ENCODE measurements at regions not wholly inside any gene's neighbourhood (a gene's known extent, or its start where the extent isn't known, plus 50 kb on each side); places are given as distances from the start of the nearest gene placed in this dataset.

GRCh38 chrX:10070714-10071436 is 85.9 kb upstream of the CLCN4 start:
- no peak overlapping the region for H3K4me3 ChIP-seq
- TF ChIP-seq, protein P1, sequence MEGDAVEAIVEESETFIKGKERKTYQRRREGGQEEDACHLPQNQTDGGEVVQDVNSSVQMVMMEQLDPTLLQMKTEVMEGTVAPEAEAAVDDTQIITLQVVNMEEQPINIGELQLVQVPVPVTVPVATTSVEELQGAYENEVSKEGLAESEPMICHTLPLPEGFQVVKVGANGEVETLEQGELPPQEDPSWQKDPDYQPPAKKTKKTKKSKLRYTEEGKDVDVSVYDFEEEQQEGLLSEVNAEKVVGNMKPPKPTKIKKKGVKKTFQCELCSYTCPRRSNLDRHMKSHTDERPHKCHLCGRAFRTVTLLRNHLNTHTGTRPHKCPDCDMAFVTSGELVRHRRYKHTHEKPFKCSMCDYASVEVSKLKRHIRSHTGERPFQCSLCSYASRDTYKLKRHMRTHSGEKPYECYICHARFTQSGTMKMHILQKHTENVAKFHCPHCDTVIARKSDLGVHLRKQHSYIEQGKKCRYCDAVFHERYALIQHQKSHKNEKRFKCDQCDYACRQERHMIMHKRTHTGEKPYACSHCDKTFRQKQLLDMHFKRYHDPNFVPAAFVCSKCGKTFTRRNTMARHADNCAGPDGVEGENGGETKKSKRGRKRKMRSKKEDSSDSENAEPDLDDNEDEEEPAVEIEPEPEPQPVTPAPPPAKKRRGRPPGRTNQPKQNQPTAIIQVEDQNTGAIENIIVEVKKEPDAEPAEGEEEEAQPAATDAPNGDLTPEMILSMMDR (IDR thresholded peaks at IDR 0.05; ENCODE audit: control extremely low read depth, extremely low read depth): no peak
- H3K9me3 ChIP-seq (ENCODE audit: control insufficient read depth in 4 of 4, insufficient read depth in 3 of 4, low read length in 3 of 4): no peaks in the 10 kb centered on the region
- WGBS, 2 donors: 84 to 89% methylated on average over 7 of the region's 7 CpGs
- H3K27ac ChIP-seq (ENCODE audit: low read depth in 1 of 2, low read length in 1 of 2): no peak overlapping the region
- H3K27me3 ChIP-seq (ENCODE audit: control insufficient read depth in 3 of 3, insufficient read depth in 3 of 3, low read length in 2 of 3): peaks cover 0 to 14% (median 11%) of the 10 kb centered on the region in 3 donors
- DNase-seq (no peak), ATAC-seq (ENCODE audit: insufficient read depth, low FRiP score) (no peak)
- peaks cover 0 to 7% (median 0%) of the 10 kb centered on the region in 5 donors for H3K4me1 ChIP-seq (ENCODE audit: control insufficient read depth in 5 of 5, insufficient read depth in 5 of 5, low read length in 5 of 5)
- H3K36me3 ChIP-seq (ENCODE audit: control insufficient read depth in 4 of 4, insufficient read depth in 4 of 4, low read length in 4 of 4): peaks cover 0 to 10% (median 2%) of the 10 kb centered on the region in 4 donors
- H3K9ac ChIP-seq (ENCODE audit: insufficient read depth in 1 of 2, low read length in 2 of 2): no peak overlapping the region

DNA sequence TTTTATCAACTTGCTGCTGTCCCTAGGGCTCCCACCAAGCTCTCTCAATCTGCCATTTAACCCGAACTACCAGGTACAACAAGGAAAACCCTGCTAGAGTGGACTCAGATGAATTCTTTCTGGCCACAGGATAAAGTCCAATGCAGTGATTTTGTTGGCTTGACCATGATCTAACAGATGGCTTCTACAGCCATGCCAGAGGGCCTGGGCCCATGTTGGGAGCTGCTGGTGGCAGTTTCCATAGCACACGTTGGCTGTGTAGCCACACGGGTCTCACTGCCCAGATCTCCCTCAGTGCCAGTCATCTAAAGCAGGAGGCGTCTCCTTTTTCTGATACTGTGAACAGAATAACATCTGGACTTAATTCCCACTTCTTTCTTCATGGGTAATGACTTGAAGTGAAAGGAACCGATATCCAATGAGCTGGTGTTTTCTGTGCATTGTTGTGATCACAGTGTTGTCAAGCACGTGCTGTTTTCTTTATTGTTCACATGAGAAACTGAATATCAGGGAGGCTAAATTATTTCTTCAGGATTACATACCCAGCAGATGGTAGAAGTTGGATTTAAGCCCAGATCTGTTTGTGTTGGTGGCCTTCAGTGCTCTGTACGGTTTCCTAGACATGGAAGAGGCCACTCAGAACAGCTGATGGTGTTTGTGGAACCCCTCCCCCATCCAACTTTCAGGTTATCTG is 85.2 kb upstream of the CLCN4 start:
- DNase-seq (no peak), ATAC-seq (ENCODE audit: insufficient read depth, low FRiP score) (no peak)
- 66 to 82% methylated on average over 7 of the region's 7 CpGs for WGBS, 2 donors
- no peak overlapping the region for H3K27ac ChIP-seq (ENCODE audit: low read depth in 1 of 2, low read length in 1 of 2)
- H3K4me3 ChIP-seq: no peak overlapping the region
- peaks cover 0 to 7% (median 0%) of the 10 kb centered on the region in 5 donors for H3K4me1 ChIP-seq (ENCODE audit: control insufficient read depth in 5 of 5, insufficient read depth in 5 of 5, low read length in 5 of 5)
- TF ChIP-seq, protein P1 (IDR thresholded peaks at IDR 0.05; ENCODE audit: control extremely low read depth, extremely low read depth): no peak
- H3K27me3 ChIP-seq (ENCODE audit: control insufficient read depth in 3 of 3, insufficient read depth in 3 of 3, low read length in 2 of 3): peaks cover 0 to 14% (median 5%) of the 10 kb centered on the region in 3 donors
- H3K9me3 ChIP-seq (ENCODE audit: control insufficient read depth in 4 of 4, insufficient read depth in 3 of 4, low read length in 3 of 4): no peaks in the 10 kb centered on the region
- peaks cover 0 to 10% (median 2%) of the 10 kb centered on the region in 4 donors for H3K36me3 ChIP-seq (ENCODE audit: control insufficient read depth in 4 of 4, insufficient read depth in 4 of 4, low read length in 4 of 4)
- no peak overlapping the region for H3K9ac ChIP-seq (ENCODE audit: insufficient read depth in 1 of 2, low read length in 2 of 2)

GRCh38 chrX:10072786-10073568 is 83.8 kb upstream of the CLCN4 start:
- Histone ChIP-seq H3K27me3 (ENCODE audit: control insufficient read depth in 3 of 3, insufficient read depth in 3 of 3, low read length in 2 of 3) (peaks cover 0 to 14% (median 4%) of the 10 kb centered on the region in 3 donors), H3K9ac (ENCODE audit: insufficient read depth in 1 of 2, low read length in 2 of 2) (no peak overlapping the region), H3K9me3 (ENCODE audit: control insufficient read depth in 4 of 4, insufficient read depth in 3 of 4, low read length in 3 of 4) (no peaks in the 10 kb centered on the region), H3K36me3 (ENCODE audit: control insufficient read depth in 4 of 4, insufficient read depth in 4 of 4, low read length in 4 of 4) (peaks cover 0 to 6% (median 2%) of the 10 kb centered on the region in 4 donors), H3K4me1 (ENCODE audit: control insufficient read depth in 5 of 5, insufficient read depth in 5 of 5, low read length in 5 of 5) (peaks cover 0 to 7% (median 0%) of the 10 kb centered on the region in 5 donors), H3K27ac (ENCODE audit: low read depth in 1 of 2, low read length in 1 of 2) (no peak overlapping the region), H3K4me3 (no peak overlapping the region)
- ATAC-seq (ENCODE audit: insufficient read depth, low FRiP score) (no peak), DNase-seq (no peak)
- TF ChIP-seq, protein P1 (IDR thresholded peaks at IDR 0.05; ENCODE audit: control extremely low read depth, extremely low read depth): no peak
- WGBS, 2 donors: 83 to 96% methylated on average over 4 of the region's 4 CpGs

Data from lung (tissue), 11 donors.